Smooth muscle cell (in vitro differentiated cells): ENCODE measurements at regions not wholly inside any gene's neighbourhood (a gene's known extent, or its start where the extent isn't known, plus 50 kb on each side); places are given as distances from the start of the nearest gene placed in this dataset.

ENCODE experiments used
- DNase-seq: peaks from one replicate; lab custom pipeline; 2025; ENCODE audit not compliant: unreplicated experiment; lab: John Stamatoyannopoulos, UW
- H2AFZ ChIP-seq: fragments of 200-600 bp; sonication (generic); 2 replicates; pipeline ENCODE4 v1.6.0; 2016; ENCODE audit warnings: antibody characterized with exemption, low read depth, mild to moderate bottlenecking
- H3F3A ChIP-seq: fragments of 200-600 bp; sonication (generic); 2 replicates; pipeline ENCODE4 v1.6.0; 2017; ENCODE audit warnings: antibody characterized with exemption, low read depth
- H3K27ac ChIP-seq: fragments of 200-600 bp; sonication (generic); 2 replicates; pipeline ENCODE4 v1.5.1; 2016; ENCODE audit warnings: low read depth, mild to moderate bottlenecking
- H3K27me3 ChIP-seq: fragments of 200-600 bp; sonication (generic); 2 replicates; pipeline ENCODE4 v1.6.1; 2016; ENCODE audit warnings: low read depth, mild to moderate bottlenecking
- H3K36me3 ChIP-seq: fragments of 200-600 bp; sonication (generic); 2 replicates; pipeline ENCODE4 v1.5.1; 2016; ENCODE audit warnings: low read depth
- H3K4me1 ChIP-seq: fragments of 200-600 bp; sonication (generic); 2 replicates; pipeline ENCODE4 v1.5.1; 2016; ENCODE audit warnings: low read depth
- H3K4me2 ChIP-seq: fragments of 200-600 bp; sonication (generic); 2 replicates; pipeline ENCODE4 v1.6.0; 2016; ENCODE audit warnings: mild to moderate bottlenecking
- H3K4me3 ChIP-seq: fragments of 200-600 bp; sonication (generic); 2 replicates; pipeline ENCODE4 v1.5.1; 2016; ENCODE audit warnings: mild to moderate bottlenecking
- H3K79me2 ChIP-seq: fragments of 200-600 bp; sonication (generic); 2 replicates; pipeline ENCODE4 v1.6.0; 2016; ENCODE audit warnings: low read depth, mild to moderate bottlenecking
- H3K9ac ChIP-seq: fragments of 200-600 bp; sonication (generic); 2 replicates; pipeline ENCODE4 v1.6.0; 2016; ENCODE audit warnings: low read depth
- H3K9me3 ChIP-seq: fragments of 200-600 bp; sonication (generic); replicated peaks from 2 replicates; pipeline ENCODE4 v1.5.1; 2016; ENCODE audit warnings: low read depth
- H4K20me1 ChIP-seq: fragments of 200-600 bp; sonication (generic); 2 replicates; pipeline ENCODE4 v1.6.0; 2016; ENCODE audit warnings: low read depth
- WGBS: methylation state at CpG from one replicate; pipeline ENCODE4 v1.1.7; 2016; ENCODE audit warnings: low lambda C conversion rate; 5-methylcytosine and 5-hydroxymethylcytosine counted together
- TF ChIP-seq, protein P1 (sequence below): fragments of 200-600 bp; sonication (generic); IDR thresholded peaks from 2 replicates; pipeline ENCODE4 v1.5.1; 2017; ENCODE audit warnings: borderline replicate concordance, mild to moderate bottlenecking, antibody characterized with exemption; ENCODE audit not compliant: insufficient read depth, poor library complexity, severe bottlenecking

DNA sequence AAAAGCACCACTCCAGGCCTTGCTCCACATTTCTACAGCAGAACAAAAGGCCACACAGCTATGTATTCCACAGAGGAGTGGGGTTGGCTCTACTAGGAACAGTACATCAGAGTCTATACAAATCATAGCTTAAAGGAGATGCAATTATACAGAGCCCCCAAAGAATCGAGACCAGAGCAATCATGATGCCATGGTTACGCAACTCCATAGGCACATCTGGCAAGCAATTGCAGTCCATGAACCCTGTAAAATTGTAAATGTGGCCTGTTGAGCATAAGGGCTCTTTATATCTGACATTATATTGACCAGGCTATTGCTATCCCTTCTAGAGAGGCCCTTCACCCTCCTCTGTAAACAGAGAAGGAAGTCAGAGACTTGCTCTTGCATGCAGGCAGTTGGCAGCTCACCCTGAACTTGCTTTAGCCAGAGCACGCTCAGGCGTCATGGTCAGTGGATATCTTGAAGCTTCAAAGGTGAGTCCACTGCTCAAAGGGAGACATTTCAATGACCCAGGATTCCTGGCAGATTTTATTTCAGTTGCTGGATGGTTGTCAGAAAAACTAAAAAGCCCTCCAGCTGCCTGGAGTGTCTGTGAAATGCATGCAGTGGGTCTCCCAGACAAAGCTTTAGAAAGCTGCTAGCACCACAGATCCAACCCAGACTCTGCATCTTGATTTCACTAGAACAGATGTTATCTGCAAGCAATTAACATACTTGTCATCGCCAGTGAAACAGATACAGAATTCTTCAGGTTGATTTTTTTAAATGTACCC lies 357.2 kb downstream of the CENPW start:
- no peaks in the 10 kb centered on the region for H4K20me1 ChIP-seq
- H3K27me3 ChIP-seq: no peaks in the 10 kb centered on the region
- DNase-seq: no peak
- no peak overlapping the region for H3K27ac ChIP-seq
- WGBS: 34% methylated on average over 5 of the region's 5 CpGs
- H3K9ac ChIP-seq: no peak overlapping the region
- TF ChIP-seq, protein P1, sequence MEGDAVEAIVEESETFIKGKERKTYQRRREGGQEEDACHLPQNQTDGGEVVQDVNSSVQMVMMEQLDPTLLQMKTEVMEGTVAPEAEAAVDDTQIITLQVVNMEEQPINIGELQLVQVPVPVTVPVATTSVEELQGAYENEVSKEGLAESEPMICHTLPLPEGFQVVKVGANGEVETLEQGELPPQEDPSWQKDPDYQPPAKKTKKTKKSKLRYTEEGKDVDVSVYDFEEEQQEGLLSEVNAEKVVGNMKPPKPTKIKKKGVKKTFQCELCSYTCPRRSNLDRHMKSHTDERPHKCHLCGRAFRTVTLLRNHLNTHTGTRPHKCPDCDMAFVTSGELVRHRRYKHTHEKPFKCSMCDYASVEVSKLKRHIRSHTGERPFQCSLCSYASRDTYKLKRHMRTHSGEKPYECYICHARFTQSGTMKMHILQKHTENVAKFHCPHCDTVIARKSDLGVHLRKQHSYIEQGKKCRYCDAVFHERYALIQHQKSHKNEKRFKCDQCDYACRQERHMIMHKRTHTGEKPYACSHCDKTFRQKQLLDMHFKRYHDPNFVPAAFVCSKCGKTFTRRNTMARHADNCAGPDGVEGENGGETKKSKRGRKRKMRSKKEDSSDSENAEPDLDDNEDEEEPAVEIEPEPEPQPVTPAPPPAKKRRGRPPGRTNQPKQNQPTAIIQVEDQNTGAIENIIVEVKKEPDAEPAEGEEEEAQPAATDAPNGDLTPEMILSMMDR: no peak
- peak overlapping the region; percentile 76 for H2AFZ ChIP-seq
- H3K4me1 ChIP-seq: no peaks in the 10 kb centered on the region
- H3K36me3 ChIP-seq: no peaks in the 10 kb centered on the region
- H3F3A ChIP-seq: no peaks in the 10 kb centered on the region
- H3K9me3 ChIP-seq: no peaks in the 10 kb centered on the region
- H3K4me2 ChIP-seq: no peak overlapping the region
- no peaks in the 10 kb centered on the region for H3K79me2 ChIP-seq
- H3K4me3 ChIP-seq: no peak overlapping the region

DNA sequence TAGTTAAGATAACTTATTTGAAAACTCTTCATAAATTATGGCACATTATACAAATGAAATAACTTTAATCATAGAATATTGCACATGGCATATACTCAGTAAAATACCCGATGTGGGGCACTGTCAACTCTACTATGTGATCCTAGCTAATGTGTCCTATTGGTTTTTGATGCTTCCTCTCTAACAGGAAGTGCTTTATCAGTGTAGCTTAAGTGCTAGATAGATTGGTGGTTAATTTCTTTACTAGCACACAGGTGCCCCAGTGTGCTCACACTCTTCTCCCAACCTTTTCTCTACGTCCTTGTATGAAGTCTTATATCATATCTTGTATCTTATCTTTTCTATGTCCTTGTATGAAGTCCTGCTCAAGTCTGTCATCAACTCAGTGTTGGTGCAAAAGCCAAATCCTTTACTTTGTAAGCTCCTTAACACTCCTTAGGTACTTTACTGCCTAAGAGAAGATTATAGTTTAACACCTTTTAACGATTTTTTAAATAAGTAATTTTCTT lies 358.9 kb downstream of the CENPW start:
- Histone ChIP-seq H2AFZ (no peak overlapping the region), H3K4me3 (no peak overlapping the region), H3K27me3 (no peaks in the 10 kb centered on the region), H3K4me1 (no peaks in the 10 kb centered on the region), H3K4me2 (no peak overlapping the region), H3K27ac (no peak overlapping the region), H3K79me2 (no peaks in the 10 kb centered on the region), H3F3A (no peaks in the 10 kb centered on the region), H3K9me3 (no peaks in the 10 kb centered on the region), H3K9ac (no peak overlapping the region), H3K36me3 (no peaks in the 10 kb centered on the region), H4K20me1 (no peaks in the 10 kb centered on the region)
- WGBS: 61% methylated on average over 3 of the region's 3 CpGs
- TF ChIP-seq, protein P1: no peak
- no peak for DNase-seq

DNA sequence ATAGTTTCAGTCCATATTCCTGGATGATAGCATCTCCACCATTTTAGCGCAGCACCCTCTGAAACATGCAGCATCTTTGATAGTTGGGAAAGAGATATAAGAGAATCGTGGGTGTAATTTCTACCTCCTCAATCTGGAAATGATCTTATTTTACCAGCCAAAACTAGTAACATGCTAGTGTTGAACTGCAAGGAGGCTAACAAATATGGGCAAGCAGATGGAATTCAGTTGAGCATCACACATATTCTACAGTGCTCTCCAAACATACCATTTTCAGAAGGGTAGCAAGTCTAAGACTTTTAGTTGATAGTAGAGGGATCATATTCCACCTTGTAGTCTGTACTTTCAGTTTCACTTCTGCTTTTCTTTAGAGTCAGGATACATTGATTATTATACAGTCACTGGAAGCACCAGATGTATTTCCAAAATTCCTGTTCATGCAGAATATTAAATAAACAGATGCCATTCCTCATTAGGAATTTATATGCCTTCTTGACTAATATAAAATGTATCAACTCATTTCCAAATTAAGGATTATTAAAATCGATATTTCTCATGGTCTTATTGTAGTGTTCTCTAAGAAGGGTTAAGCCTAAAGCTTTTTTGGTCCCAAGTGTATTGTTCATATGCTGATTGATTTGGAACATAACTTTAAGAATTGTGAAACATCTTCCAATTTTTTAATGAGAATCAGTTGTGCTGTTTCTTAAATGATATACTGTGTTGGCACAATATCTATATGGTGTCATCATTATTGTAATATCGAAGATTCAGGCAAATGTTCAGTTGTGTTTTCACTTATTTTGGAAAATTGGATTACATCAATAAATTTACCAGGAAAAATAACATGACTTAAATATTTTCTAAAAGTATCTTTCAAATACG lies 362.0 kb downstream of the CENPW start:
- 93% methylated on average over 5 of the region's 5 CpGs for WGBS
- Histone ChIP-seq H3K36me3 (no peaks in the 10 kb centered on the region), H2AFZ (no peak overlapping the region), H3K9ac (no peak overlapping the region), H3F3A (no peaks in the 10 kb centered on the region), H3K9me3 (no peaks in the 10 kb centered on the region), H4K20me1 (no peaks in the 10 kb centered on the region), H3K4me1 (no peaks in the 10 kb centered on the region), H3K4me3 (no peak overlapping the region), H3K4me2 (no peak overlapping the region), H3K79me2 (no peaks in the 10 kb centered on the region), H3K27me3 (no peaks in the 10 kb centered on the region), H3K27ac (no peak overlapping the region)
- TF ChIP-seq, protein P1: no peak
- no peak for DNase-seq
